IMR-90 (cell line): ENCODE measurements at regions not wholly inside any gene's neighbourhood (a gene's known extent, or its start where the extent isn't known, plus 50 kb on each side); places are given as distances from the start of the nearest gene placed in this dataset.

Experiments
- CTCF ChIP-seq: conservative IDR thresholded peaks from 2 replicates; pipeline ENCODE4 v1.5.1; 2012; ENCODE audit warnings: mild to moderate bottlenecking, low read depth, low read length, improper control_type of control experiment
- ELK1 ChIP-seq: fragments of 150-350 bp; IDR thresholded peaks from 2 replicates; pipeline ENCODE4 v1.6.1; 2016; ENCODE audit warnings: low read depth, mild to moderate bottlenecking, low read length, moderate library complexity, borderline replicate concordance
- MAFK ChIP-seq: IDR thresholded peaks from 2 replicates; pipeline ENCODE4 v1.6.1; 2012; ENCODE audit warnings: low read depth, low read length, improper control_type of control experiment
- MXI1 ChIP-seq: IDR thresholded peaks from 2 replicates; pipeline ENCODE4 v1.6.1; 2012; ENCODE audit warnings: low read depth, mild to moderate bottlenecking, low read length, moderate library complexity, borderline replicate concordance
- POLR2A ChIP-seq: IDR thresholded peaks from 2 replicates; pipeline ENCODE4 v1.6.1; 2012; ENCODE audit warnings: mild to moderate bottlenecking, low read depth, low read length
- RAD21 ChIP-seq: IDR thresholded peaks from 2 replicates; pipeline ENCODE4 v1.6.1; 2012; ENCODE audit warnings: low read length, improper control_type of control experiment
- USF2 ChIP-seq: fragments of 150-350 bp; IDR thresholded peaks from 2 replicates; pipeline ENCODE4 v1.6.1; 2017; ENCODE audit warnings: mild to moderate bottlenecking, antibody characterized with exemption, low read length, low read depth

- TF ChIP-seq RAD21 (no peak), MXI1 (no peak), CTCF (no peak), POLR2A (no peak), MAFK (no peak), USF2 (no peak), ELK1 (no peak)
Observed at GRCh38 chr6:15989397-15989796, 139.5 kb upstream of the MYLIP start.
